Erythroblast (primary cell): ENCODE measurements at regions not wholly inside any gene's neighbourhood (a gene's known extent, or its start where the extent isn't known, plus 50 kb on each side); places are given as distances from the start of the nearest gene placed in this dataset.

Source experiments
- GATA1 ChIP-seq: IDR thresholded peaks from 2 replicates; pipeline ENCODE4 v1.6.1; 2011; ENCODE audit warnings: low read depth, mild to moderate bottlenecking, control low read depth, low read length, moderate library complexity
- POLR2A ChIP-seq: IDR thresholded peaks from 2 replicates; pipeline ENCODE4 v1.6.1; 2011; ENCODE audit warnings: mild to moderate bottlenecking, low read length

GRCh38 chr12:66744956-66745383 is 66.1 kb upstream of the GRIP1 start:
- TF ChIP-seq POLR2A (no peak), GATA1 (no peak)
